SK-N-SH (cell line): ENCODE measurements at regions not wholly inside any gene's neighbourhood (a gene's known extent, or its start where the extent isn't known, plus 50 kb on each side); places are given as distances from the start of the nearest gene placed in this dataset.

ENCODE experiments used
- CTCF ChIA-PET: fragments of 300-600, 350-600 bp; formaldehyde crosslinking; extraction: SDS; loops from one replicate; lab custom pipeline; 2021; lab: Yijun Ruan, JAX
- POLR2A ChIA-PET: fragments of 350-600 bp; sonication (Branson Sonifier 250); formaldehyde crosslinking; extraction: SDS; loops from one replicate; lab custom pipeline; 2020; ENCODE audit warnings: antibody characterized with exemption, inconsistent platforms; lab: Yijun Ruan, JAX
- DNase-seq: peaks from one replicate; pipeline ENCODE4 v3.0.0; 2012
- H2AFZ ChIP-seq: fragments of 200-600 bp; sonication (generic); 2 replicates; pipeline ENCODE4 v1.8.1; 2016; ENCODE audit warnings: antibody characterized with exemption, mild to moderate bottlenecking, low read depth
- H3F3A ChIP-seq: fragments of 200-600 bp; sonication (generic); replicated peaks from 2 replicates; pipeline ENCODE3; 2016; ENCODE audit warnings: antibody characterized with exemption, mild to moderate bottlenecking; ENCODE audit not compliant: insufficient read depth
- H3K27ac ChIP-seq, 2 experiments: fragments of 200-500 bp in 1 of 2; fragments of 200-600 bp in 1 of 2; sonication (Bioruptor generic) in 1 of 2; sonication (generic), shearing (Covaris generic) in 1 of 2; 2 replicates each; pipeline versions ENCODE4 v1.5.1 to v1.6.1; 2014 to 2016; ENCODE audit warnings: low read depth in 2 of 2, inconsistent platforms in 1 of 2, low read length in 1 of 2, mild to moderate bottlenecking in 1 of 2, mixed read lengths in 1 of 2
- H3K27me3 ChIP-seq: fragments of 200-600 bp; sonication (generic), shearing (Covaris generic); 2 replicates; pipeline ENCODE4 v1.6.1; 2016; ENCODE audit warnings: mixed run types; ENCODE audit not compliant: insufficient read depth
- H3K36me3 ChIP-seq, 2 experiments: fragments of 200-500 bp in 1 of 2; fragments of 200-600 bp in 1 of 2; sonication (Bioruptor generic) in 1 of 2; sonication (generic) in 1 of 2; replicated peaks in 1 of 2; 2 replicates each; pipeline versions ENCODE3 to v1.5.1; 2014 to 2016; ENCODE audit warnings: low read length in 1 of 2, mild to moderate bottlenecking in 1 of 2; ENCODE audit not compliant: insufficient read depth in 2 of 2, control insufficient read depth in 1 of 2
- H3K4me1 ChIP-seq, 2 experiments: fragments of 200-500 bp in 1 of 2; fragments of 200-600 bp in 1 of 2; sonication (Bioruptor generic) in 1 of 2; sonication (generic), shearing (Covaris generic) in 1 of 2; 2 replicates each; pipeline versions ENCODE4 v1.5.1 to v1.6.1; 2014 to 2016; ENCODE audit warnings: low read depth in 1 of 2, low read length in 1 of 2, mixed run types in 1 of 2; ENCODE audit not compliant: insufficient read depth in 2 of 2, control insufficient read depth in 1 of 2
- H3K4me2 ChIP-seq: fragments of 200-600 bp; sonication (generic), shearing (Covaris generic); 2 replicates; pipeline ENCODE4 v1.6.1; 2017; ENCODE audit warnings: mixed run types
- H3K4me3 ChIP-seq, 2 experiments: fragments of 200-500 bp in 1 of 2; fragments of 200-600 bp in 1 of 2; sonication (Bioruptor generic) in 1 of 2; sonication (generic), shearing (Covaris generic) in 1 of 2; 2 replicates each; pipeline versions ENCODE4 v1.5.1 to v1.8.1; 2014 to 2016; ENCODE audit warnings: low read depth in 2 of 2, inconsistent platforms in 1 of 2, low read length in 1 of 2, mild to moderate bottlenecking in 1 of 2, mixed read lengths in 1 of 2, moderate library complexity in 1 of 2
- H3K79me2 ChIP-seq: fragments of 200-600 bp; sonication (generic); 2 replicates; pipeline ENCODE4 v1.8.1; 2017; ENCODE audit warnings: mild to moderate bottlenecking; ENCODE audit not compliant: insufficient read depth
- H3K9ac ChIP-seq: fragments of 200-600 bp; sonication (generic); 2 replicates; pipeline ENCODE4 v1.6.1; 2017; ENCODE audit warnings: mixed run types
- H3K9me2 ChIP-seq: fragments of 200-600 bp; sonication (generic); 2 replicates; pipeline ENCODE4 v1.6.1; 2017; ENCODE audit warnings: mixed run types
- H3K9me3 ChIP-seq: fragments of 200-600 bp; sonication (generic); 2 replicates; pipeline ENCODE4 v1.6.1; 2017; ENCODE audit warnings: mixed run types, mild to moderate bottlenecking, moderate library complexity
- H4K20me1 ChIP-seq: fragments of 200-600 bp; sonication (generic); 2 replicates; pipeline ENCODE4 v1.6.1; 2017; ENCODE audit warnings: mild to moderate bottlenecking, mixed run types; ENCODE audit not compliant: insufficient read depth
- ELF1 ChIP-seq: IDR thresholded peaks from 2 replicates; pipeline ENCODE4 v1.4.0; 2012
- EP300 ChIP-seq, 2 experiments: IDR thresholded peaks; 2 replicates each; pipeline versions ENCODE4 v1.4.0 to v1.6.1; 2012; ENCODE audit warnings: borderline replicate concordance in 1 of 2, low read depth in 1 of 2, low read length in 1 of 2
- EZH2phosphoT487 ChIP-seq: fragments of 200-600 bp; sonication (generic); IDR thresholded peaks from 2 replicates; pipeline ENCODE4 v1.6.1; 2017; ENCODE audit warnings: low read depth, mixed run types, mild to moderate bottlenecking, antibody characterized with exemption, moderate library complexity, borderline replicate concordance
- FOSL2 ChIP-seq: IDR thresholded peaks from 2 replicates; pipeline ENCODE4 v1.4.0; 2012; ENCODE audit warnings: low read depth, mild to moderate bottlenecking, moderate library complexity, borderline replicate concordance
- FOXM1 ChIP-seq: IDR thresholded peaks from 2 replicates; pipeline ENCODE4 v1.4.0; 2012; ENCODE audit warnings: low read depth, mild to moderate bottlenecking
- GABPA ChIP-seq: IDR thresholded peaks from 2 replicates; pipeline ENCODE4 v1.4.0; 2012; ENCODE audit warnings: low read depth, mild to moderate bottlenecking
- IRF3 ChIP-seq: fragments of 150-350 bp; IDR thresholded peaks from 2 replicates; pipeline ENCODE4 v1.6.1; 2016; ENCODE audit warnings: mild to moderate bottlenecking, low read depth, low read length
- MAX ChIP-seq: IDR thresholded peaks from 2 replicates; pipeline ENCODE4 v1.4.0; 2012; ENCODE audit warnings: low read depth
- MEF2A ChIP-seq: IDR thresholded peaks from 2 replicates; pipeline ENCODE4 v1.4.0; 2012; ENCODE audit warnings: low read depth, borderline replicate concordance
- NRF1 ChIP-seq: IDR thresholded peaks from 2 replicates; pipeline ENCODE4 v1.6.1; 2012; ENCODE audit warnings: low read depth, mild to moderate bottlenecking, low read length
- POLR2AphosphoS5 ChIP-seq: IDR thresholded peaks from 2 replicates; pipeline ENCODE4 v1.6.1; 2012; ENCODE audit warnings: low read depth, low read length
- RCOR1 ChIP-seq: fragments of 150-350 bp; IDR thresholded peaks from 2 replicates; pipeline ENCODE4 v1.6.1; 2017; ENCODE audit warnings: antibody characterized with exemption, low read length
- TCF12 ChIP-seq: IDR thresholded peaks from 2 replicates; pipeline ENCODE4 v1.4.0; 2012
- TEAD4 ChIP-seq: IDR thresholded peaks from 2 replicates; pipeline ENCODE4 v1.4.0; 2012; ENCODE audit warnings: mild to moderate bottlenecking, borderline replicate concordance; ENCODE audit not compliant: insufficient read depth
- YY1 ChIP-seq: IDR thresholded peaks from 2 replicates; pipeline ENCODE4 v1.4.0; 2012; ENCODE audit warnings: low read depth, mild to moderate bottlenecking
- ZBTB33 ChIP-seq: IDR thresholded peaks from 2 replicates; pipeline ENCODE4 v1.4.0; 2012; ENCODE audit warnings: low read depth, borderline replicate concordance
- WGBS: methylation state at CpG from one replicate; pipeline ENCODE4 v1.1.6; 2017; ENCODE audit warnings: low lambda C conversion rate; 5-methylcytosine and 5-hydroxymethylcytosine counted together

GRCh38 chr16:64158941-64159588, 962.8 kb downstream of the CDH11 start:
- Histone ChIP-seq H2AFZ (no peak overlapping the region), H3K4me1 (peaks cover 0 to 17% of the 10 kb centered on the region in 2 experiments; a peak in 3 of 4 replicates), H3F3A (no peaks in the 10 kb centered on the region), H3K9ac (no peak overlapping the region), H3K9me3 (no peaks in the 10 kb centered on the region), H3K27me3 (no peaks in the 10 kb centered on the region), H3K79me2 (no peaks in the 10 kb centered on the region), H3K4me2 (no peak overlapping the region), H3K4me3 (no peak overlapping the region), H3K36me3 (no peaks in the 10 kb centered on the region), H4K20me1 (no peaks in the 10 kb centered on the region), H3K27ac (no peak overlapping the region), H3K9me2 (no peaks in the 10 kb centered on the region)
- CTCF ChIA-PET: no interaction called here
- DNase-seq: no peak
- POLR2A ChIA-PET: no interaction called here
- TF ChIP-seq YY1 (no peak), IRF3 (no peak), TCF12 (no peak)
- 70% methylated on average over 2 of the region's 2 CpGs for WGBS

- no peaks in the 10 kb centered on the region for H3F3A ChIP-seq
- no peaks in the 10 kb centered on the region for H3K36me3 ChIP-seq
- H4K20me1 ChIP-seq: no peaks in the 10 kb centered on the region
- H3K9me3 ChIP-seq: no peaks in the 10 kb centered on the region
- no peak overlapping the region for H3K4me3 ChIP-seq
- H3K27me3 ChIP-seq: no peaks in the 10 kb centered on the region
- H3K9me2 ChIP-seq: no peaks in the 10 kb centered on the region
- H3K4me2 ChIP-seq: no peak overlapping the region
- H2AFZ ChIP-seq: peak overlapping the region; percentile 19; the same call in 1 of the 2 replicates
- no peaks in the 10 kb centered on the region for H3K79me2 ChIP-seq
- no peak for TF ChIP-seq NRF1
- no peak for TF ChIP-seq MEF2A
- TF ChIP-seq EP300 (IDR thresholded peaks at IDR 0.05; ENCODE audit: borderline replicate concordance in 1 of 2, low read depth in 1 of 2, low read length in 1 of 2): no peak
- TF ChIP-seq ELF1: no peak
- TF ChIP-seq MAX: no peak
- TF ChIP-seq GABPA: no peak
- TF ChIP-seq FOSL2: no peak
- no peak for TF ChIP-seq POLR2AphosphoS5
- no peak for TF ChIP-seq TEAD4
- TF ChIP-seq ZBTB33: no peak
- TF ChIP-seq FOXM1: no peak
- TF ChIP-seq EZH2phosphoT487: no peak
- no peak for TF ChIP-seq RCOR1
- H3K9ac ChIP-seq: no peak overlapping the region
- H3K4me1 ChIP-seq: peaks cover 15 to 16% of the 10 kb centered on the region in 2 experiments; a peak in 3 of 4 replicates
- ChIA-PET POLR2A (no interaction called here), CTCF (interaction anchor here (2.4 kb wide), 1 partner anchor 10 kb away, joined by 12 read pairs; no protein-coding TSS in a partner anchor)
- peak overlapping the region in 1 of 2 experiments; percentile 94; a peak in 1 of 4 replicates for H3K27ac ChIP-seq
- 76% methylated on average over 3 of the region's 3 CpGs for WGBS
- no peak for DNase-seq
Observed at GRCh38 chr16:64153718-64154117, 968.1 kb downstream of the CDH11 start.
